GM12891 (cell line): ENCODE measurements at regions not wholly inside any gene's neighbourhood (a gene's known extent, or its start where the extent isn't known, plus 50 kb on each side); places are given as distances from the start of the nearest gene placed in this dataset.

Experiments used
- PAX5 ChIP-seq: IDR thresholded peaks from 2 replicates; pipeline ENCODE4 v1.6.1; 2011; ENCODE audit warnings: low read length, moderate library complexity, mild to moderate bottlenecking; ENCODE audit not compliant: insufficient read depth, severe bottlenecking
- POLR2A ChIP-seq: IDR thresholded peaks from 2 replicates; pipeline ENCODE4 v1.6.1; 2011; ENCODE audit warnings: low read depth, low read length, control low read depth
- POLR2AphosphoS5 ChIP-seq: IDR thresholded peaks from 2 replicates; pipeline ENCODE4 v1.6.1; 2011; ENCODE audit warnings: low read depth, low read length, control low read depth
- POU2F2 ChIP-seq: IDR thresholded peaks from 2 replicates; pipeline ENCODE4 v1.6.1; 2011; ENCODE audit warnings: low read depth, mild to moderate bottlenecking, control low read depth, low read length, moderate library complexity
- SPI1 ChIP-seq: IDR thresholded peaks from 2 replicates; pipeline ENCODE4 v1.6.1; 2011; ENCODE audit warnings: low read depth, low read length, control low read depth
- TAF1 ChIP-seq: IDR thresholded peaks from 2 replicates; pipeline ENCODE4 v1.6.1; 2011; ENCODE audit warnings: low read depth, low read length, control low read depth

DNA sequence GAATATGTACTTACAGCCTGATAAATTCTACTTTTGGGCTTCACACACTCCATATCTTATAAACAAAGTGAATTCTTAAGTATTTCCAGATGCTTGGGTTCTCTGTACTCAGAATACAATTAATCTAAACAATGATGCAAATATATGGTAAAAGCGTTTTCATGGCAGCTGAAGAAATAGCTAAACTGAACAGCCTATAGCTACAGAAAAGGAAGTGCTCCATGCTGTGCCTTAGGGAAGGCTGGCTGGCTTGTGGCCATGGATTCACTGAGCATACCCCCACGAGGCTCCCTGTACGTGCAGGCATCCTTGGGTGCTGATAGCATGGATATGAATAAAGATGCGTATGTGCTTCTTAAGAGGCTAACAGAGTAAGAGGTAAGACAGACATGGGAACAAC lies 264.0 kb downstream of the KLF13 start:
- TF ChIP-seq POLR2A (no peak), TAF1 (no peak), POLR2AphosphoS5 (no peak), SPI1 (no peak), POU2F2 (no peak), PAX5 (no peak)
